ENCODE measurements at regions not wholly inside any gene's neighbourhood (a gene's known extent, or its start where the extent isn't known, plus 50 kb on each side); places are given as distances from the start of the nearest gene placed in this dataset.
"Not testable (repeated sequence)": the region's sequence is repeated elsewhere in the genome, so short reads cannot be mapped to it uniquely, and the experiment has no call there.

DNA sequence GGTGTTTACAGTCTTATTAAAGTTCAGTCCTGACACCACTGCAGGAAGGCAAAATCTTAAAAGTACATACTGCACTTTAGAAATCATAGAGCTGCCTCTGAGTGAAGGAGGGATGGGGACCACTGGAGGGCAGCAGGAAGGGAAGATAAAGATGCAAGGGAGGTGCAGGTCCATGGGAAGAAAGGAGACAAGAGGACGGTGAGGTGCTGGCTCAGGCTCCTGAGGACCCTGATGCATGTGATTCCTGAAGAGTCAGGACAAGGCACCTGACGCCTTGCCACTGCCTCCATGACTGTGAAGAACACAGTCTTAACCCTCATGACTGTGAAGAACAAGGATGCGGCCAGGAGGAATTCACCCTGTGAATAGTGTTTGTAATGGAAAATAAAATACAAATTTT, 116.2 kb upstream of the NPAS2 start:
- TF ChIP-seq, protein P1, sequence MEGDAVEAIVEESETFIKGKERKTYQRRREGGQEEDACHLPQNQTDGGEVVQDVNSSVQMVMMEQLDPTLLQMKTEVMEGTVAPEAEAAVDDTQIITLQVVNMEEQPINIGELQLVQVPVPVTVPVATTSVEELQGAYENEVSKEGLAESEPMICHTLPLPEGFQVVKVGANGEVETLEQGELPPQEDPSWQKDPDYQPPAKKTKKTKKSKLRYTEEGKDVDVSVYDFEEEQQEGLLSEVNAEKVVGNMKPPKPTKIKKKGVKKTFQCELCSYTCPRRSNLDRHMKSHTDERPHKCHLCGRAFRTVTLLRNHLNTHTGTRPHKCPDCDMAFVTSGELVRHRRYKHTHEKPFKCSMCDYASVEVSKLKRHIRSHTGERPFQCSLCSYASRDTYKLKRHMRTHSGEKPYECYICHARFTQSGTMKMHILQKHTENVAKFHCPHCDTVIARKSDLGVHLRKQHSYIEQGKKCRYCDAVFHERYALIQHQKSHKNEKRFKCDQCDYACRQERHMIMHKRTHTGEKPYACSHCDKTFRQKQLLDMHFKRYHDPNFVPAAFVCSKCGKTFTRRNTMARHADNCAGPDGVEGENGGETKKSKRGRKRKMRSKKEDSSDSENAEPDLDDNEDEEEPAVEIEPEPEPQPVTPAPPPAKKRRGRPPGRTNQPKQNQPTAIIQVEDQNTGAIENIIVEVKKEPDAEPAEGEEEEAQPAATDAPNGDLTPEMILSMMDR (IDR thresholded peaks at IDR 0.05; ENCODE audit: insufficient read depth, low read length, poor library complexity, severe bottlenecking): no peak
- Histone ChIP-seq H3K4me3 (ENCODE audit: low read depth, low read length) (no peak overlapping the region), H3K27me3 (ENCODE audit: control insufficient read depth, insufficient read depth, low read length) (no peaks in the 10 kb centered on the region), H3K36me3 (ENCODE audit: control insufficient read depth, insufficient read depth, low read length) (no peaks in the 10 kb centered on the region)
- DNase-seq (ENCODE audit: low read depth): no peak

DNA sequence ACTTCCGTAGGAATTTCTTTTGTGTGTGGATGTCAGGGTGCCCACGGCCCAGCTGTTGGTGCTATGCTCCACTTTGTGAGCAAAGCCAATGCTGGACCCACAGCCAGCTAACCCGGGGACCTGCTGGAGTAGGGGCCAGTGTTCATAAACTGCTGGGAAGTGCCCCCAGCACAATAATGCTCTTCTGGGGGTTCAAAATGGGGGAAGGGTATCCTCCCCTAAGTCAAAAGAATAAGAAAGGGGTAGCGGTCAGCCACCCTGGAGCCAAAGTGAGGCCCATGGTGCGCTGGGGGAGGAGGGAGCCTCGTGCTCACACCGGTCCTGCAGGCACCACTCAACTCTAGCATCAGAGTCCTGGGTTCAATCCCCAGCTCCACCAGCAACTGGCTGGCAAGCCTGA, 115.8 kb upstream of the NPAS2 start:
- TF ChIP-seq, protein P1 (IDR thresholded peaks at IDR 0.05; ENCODE audit: insufficient read depth, low read length, poor library complexity, severe bottlenecking): no peak
- no peak for DNase-seq (ENCODE audit: low read depth)
- Histone ChIP-seq H3K27me3 (ENCODE audit: control insufficient read depth, insufficient read depth, low read length) (no peaks in the 10 kb centered on the region), H3K36me3 (ENCODE audit: control insufficient read depth, insufficient read depth, low read length) (no peaks in the 10 kb centered on the region), H3K4me3 (ENCODE audit: low read depth, low read length) (no peak overlapping the region)

DNA sequence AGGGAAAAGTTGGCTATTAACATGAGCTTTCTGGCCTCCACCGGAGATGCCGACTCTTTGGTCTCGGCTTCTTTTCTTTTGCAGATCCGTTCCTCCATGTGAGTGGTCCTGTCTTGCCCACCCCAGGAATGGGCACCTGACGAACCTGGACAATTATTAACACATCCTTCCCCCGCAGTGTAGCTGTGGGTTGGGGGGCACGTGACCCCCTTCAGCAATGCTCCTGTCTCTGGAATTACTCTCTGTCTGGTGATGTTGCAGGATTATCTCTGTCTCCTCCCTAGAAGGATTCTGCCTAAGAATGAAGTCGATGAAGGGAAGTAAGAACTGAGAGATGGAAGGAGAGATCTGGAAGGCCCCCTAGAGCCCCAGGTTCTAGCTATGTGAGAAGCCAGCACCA, 115.2 kb upstream of the NPAS2 start:
- DNase-seq (ENCODE audit: low read depth): no peak
- Histone ChIP-seq H3K27me3 (ENCODE audit: control insufficient read depth, insufficient read depth, low read length) (no peaks in the 10 kb centered on the region), H3K36me3 (ENCODE audit: control insufficient read depth, insufficient read depth, low read length) (no peaks in the 10 kb centered on the region), H3K4me3 (ENCODE audit: low read depth, low read length) (no peak overlapping the region)
- TF ChIP-seq, protein P1 (IDR thresholded peaks at IDR 0.05; ENCODE audit: insufficient read depth, low read length, poor library complexity, severe bottlenecking): no peak

DNA sequence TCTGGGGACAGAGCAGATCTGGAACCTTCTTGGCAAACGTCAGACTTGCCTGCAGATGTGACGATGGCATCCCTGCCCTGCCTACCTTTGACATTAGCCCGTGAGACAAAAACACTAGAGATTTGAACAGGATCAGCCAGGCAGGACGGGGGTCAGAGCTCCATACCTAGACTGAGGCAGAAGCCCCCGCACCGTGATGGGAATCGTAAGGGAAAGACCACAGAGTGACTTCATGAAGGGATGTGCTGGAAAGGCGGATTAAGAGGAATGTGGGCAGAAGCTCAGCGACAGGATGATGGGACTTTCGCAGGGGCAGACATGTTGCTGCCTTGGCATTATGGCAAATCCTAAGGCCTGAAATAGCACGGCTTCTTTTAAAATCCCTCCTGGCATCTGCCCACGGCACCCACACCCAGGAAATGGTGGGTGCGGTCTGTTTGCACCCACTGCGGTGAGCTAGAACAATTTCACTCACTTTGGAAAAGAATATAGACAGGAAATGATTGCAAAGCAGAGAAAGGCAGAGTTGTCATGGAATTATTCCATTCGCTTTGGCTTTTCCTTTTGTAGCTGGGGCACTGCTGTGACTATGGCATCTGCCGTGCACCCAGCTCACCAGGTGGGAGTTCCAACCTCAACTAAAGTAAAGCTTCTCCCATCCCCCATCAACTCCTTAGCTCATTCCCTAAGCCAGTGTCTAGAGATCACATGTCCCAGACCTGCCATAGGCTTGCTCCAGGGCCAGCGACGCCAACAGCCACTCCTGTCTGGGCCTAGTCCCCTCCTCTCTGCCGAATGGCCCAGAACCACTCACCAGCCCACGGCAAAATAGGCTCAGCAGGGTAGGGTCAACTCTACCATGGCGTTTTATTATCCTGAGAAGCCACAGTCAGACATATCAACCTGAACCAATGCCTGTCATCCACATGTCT, 112.7 kb upstream of the NPAS2 start:
- H3K27me3 ChIP-seq (ENCODE audit: control insufficient read depth, insufficient read depth, low read length): no peaks in the 10 kb centered on the region
- H3K36me3 ChIP-seq (ENCODE audit: control insufficient read depth, insufficient read depth, low read length): no peaks in the 10 kb centered on the region
- DNase-seq (ENCODE audit: low read depth): no peak
- no peak overlapping the region for H3K4me3 ChIP-seq (ENCODE audit: low read depth, low read length)
- TF ChIP-seq, protein P1 (IDR thresholded peaks at IDR 0.05; ENCODE audit: insufficient read depth, low read length, poor library complexity, severe bottlenecking): no peak

DNA sequence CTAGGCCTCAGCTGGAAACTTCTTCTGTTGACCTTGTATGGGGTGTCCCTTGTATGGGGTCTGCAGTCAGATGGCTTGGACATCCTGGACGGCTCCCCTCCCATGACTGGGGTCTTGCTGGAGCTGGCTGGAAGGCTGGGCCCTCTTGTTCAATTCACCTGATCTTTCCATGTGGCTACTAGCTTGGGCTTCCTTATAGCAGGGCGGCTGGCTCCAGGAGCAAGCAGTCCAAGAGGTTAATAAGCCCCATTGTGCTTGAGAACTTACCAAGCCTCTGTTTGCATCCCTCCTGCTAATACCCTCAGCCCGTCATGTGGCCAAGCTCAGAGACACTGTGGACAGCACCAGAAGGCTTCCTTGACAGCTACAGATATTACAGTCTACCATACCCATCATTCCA, 111.6 kb upstream of the NPAS2 start:
- Histone ChIP-seq H3K36me3 (ENCODE audit: control insufficient read depth, insufficient read depth, low read length) (no peaks in the 10 kb centered on the region), H3K27me3 (ENCODE audit: control insufficient read depth, insufficient read depth, low read length) (no peaks in the 10 kb centered on the region), H3K4me3 (ENCODE audit: low read depth, low read length) (no peak overlapping the region)
- no peak for DNase-seq (ENCODE audit: low read depth)
- TF ChIP-seq, protein P1 (IDR thresholded peaks at IDR 0.05; ENCODE audit: insufficient read depth, low read length, poor library complexity, severe bottlenecking): no peak

DNA sequence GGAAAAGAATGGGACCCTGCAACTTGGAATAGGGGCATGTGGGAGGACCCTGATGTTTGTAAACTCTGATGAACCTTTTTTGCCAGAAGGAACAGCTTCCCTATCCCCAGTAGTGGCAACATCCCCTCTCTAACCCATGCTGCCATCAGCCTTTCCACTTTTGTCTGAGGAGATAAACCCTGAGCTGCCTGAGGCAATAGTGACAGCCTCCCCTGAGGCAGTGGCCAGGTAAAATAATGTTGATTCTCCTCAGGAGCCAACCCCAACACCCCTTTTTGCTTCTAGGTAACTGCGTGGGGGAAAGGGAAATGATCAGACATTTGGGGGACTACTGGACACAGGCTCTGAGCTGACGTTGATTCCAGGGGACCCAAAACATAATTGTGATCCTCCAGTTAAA, 106.8 kb upstream of the NPAS2 start:
- TF ChIP-seq, protein P1 (IDR thresholded peaks at IDR 0.05; ENCODE audit: insufficient read depth, low read length, poor library complexity, severe bottlenecking): no peak
- H3K27me3 ChIP-seq (ENCODE audit: control insufficient read depth, insufficient read depth, low read length): no peaks in the 10 kb centered on the region
- no peak for DNase-seq (ENCODE audit: low read depth)

DNA sequence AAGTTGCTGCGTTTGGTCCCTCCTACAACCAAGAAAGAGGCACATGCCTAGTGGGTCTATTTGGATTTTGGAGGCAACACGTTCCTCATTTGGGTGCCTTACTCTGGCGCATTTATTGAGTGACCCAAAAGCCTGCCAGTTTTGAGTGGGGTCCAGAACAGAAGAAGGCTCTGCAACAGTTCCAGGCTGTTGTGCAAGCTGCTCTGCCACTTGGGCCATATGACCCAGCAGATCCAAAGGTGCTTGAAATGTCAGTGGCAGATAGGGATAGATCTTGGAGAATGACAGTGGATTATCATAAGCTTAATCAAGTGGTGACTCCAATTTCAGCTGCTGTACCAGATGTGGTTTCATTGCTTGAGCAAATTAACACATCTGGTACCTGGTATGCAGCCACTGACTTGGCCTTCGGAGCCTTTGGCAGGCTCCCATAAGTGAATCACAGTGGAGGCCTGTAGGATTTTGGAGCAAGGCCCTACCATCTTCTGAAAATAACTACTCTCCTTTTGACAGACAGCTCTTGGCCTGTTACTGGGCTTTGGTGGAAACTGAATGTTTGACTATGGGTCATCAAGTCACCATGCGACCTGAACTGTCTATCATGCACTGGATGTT, 105.4 kb upstream of the NPAS2 start:
- H3K36me3 ChIP-seq (ENCODE audit: control insufficient read depth, insufficient read depth, low read length); H3K4me3 ChIP-seq (ENCODE audit: low read depth, low read length); H3K27me3 ChIP-seq (ENCODE audit: control insufficient read depth, insufficient read depth, low read length); DNase-seq (ENCODE audit: low read depth): not testable (repeated sequence)

More for the DNA sequence above, 106.8 kb upstream of the NPAS2 start:
- Histone ChIP-seq H3K36me3 (ENCODE audit: control insufficient read depth, insufficient read depth, low read length) (no peaks in the 10 kb centered on the region), H3K4me3 (ENCODE audit: low read depth, low read length) (no peak overlapping the region)

DNA sequence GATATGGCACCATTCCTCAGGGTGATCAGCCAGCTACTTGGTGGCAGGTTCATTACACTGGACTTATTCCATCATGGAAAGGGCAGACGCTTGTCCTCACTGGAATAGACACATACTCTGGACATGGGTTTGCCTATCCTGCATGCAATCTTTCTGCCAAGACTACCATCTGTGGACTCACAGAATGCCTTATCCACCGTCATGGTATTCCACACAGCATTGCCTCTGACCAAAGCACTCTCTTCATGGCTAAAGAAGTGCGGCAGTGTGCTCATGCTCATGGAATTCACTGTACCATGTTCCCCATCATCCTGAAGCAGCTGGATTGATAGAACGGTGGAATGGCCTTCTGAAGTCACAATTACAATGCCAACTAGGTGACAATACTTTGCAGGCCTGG, 104.1 kb upstream of the NPAS2 start:
- DNase-seq (ENCODE audit: low read depth); H3K36me3 ChIP-seq (ENCODE audit: control insufficient read depth, insufficient read depth, low read length); H3K27me3 ChIP-seq (ENCODE audit: control insufficient read depth, insufficient read depth, low read length); H3K4me3 ChIP-seq (ENCODE audit: low read depth, low read length): not testable (repeated sequence)
